IMR-90 (cell line): ENCODE measurements at regions not wholly inside any gene's neighbourhood (a gene's known extent, or its start where the extent isn't known, plus 50 kb on each side); places are given as distances from the start of the nearest gene placed in this dataset.

Source experiments
- CTCF ChIP-seq: conservative IDR thresholded peaks from 2 replicates; pipeline ENCODE4 v1.5.1; 2012; ENCODE audit warnings: mild to moderate bottlenecking, low read depth, low read length, improper control_type of control experiment
- POLR2A ChIP-seq: IDR thresholded peaks from 2 replicates; pipeline ENCODE4 v1.6.1; 2012; ENCODE audit warnings: mild to moderate bottlenecking, low read depth, low read length
- RAD21 ChIP-seq: IDR thresholded peaks from 2 replicates; pipeline ENCODE4 v1.6.1; 2012; ENCODE audit warnings: low read length, improper control_type of control experiment
- RFX5 ChIP-seq: IDR thresholded peaks from 2 replicates; pipeline ENCODE4 v1.8.0; 2012; ENCODE audit warnings: low read depth, mild to moderate bottlenecking, low read length, moderate library complexity

GRCh38 chr12:31803306-31804184 lies 74.7 kb upstream of the AMN1 start:
- TF ChIP-seq CTCF (no peak), POLR2A (no peak), RFX5 (no peak), RAD21 (no peak)
